Neuronal stem cell (in vitro differentiated cells): ENCODE measurements at regions not wholly inside any gene's neighbourhood (a gene's known extent, or its start where the extent isn't known, plus 50 kb on each side); places are given as distances from the start of the nearest gene placed in this dataset.
"Not testable (repeated sequence)": the region's sequence is repeated elsewhere in the genome, so short reads cannot be mapped to it uniquely, and the experiment has no call there.

Experiments used
- DNase-seq: peaks from one replicate; pipeline ENCODE4 v3.0.0-alpha.2; 2013; ENCODE audit warnings: low spot score
- H2AFZ ChIP-seq: one replicate; pipeline ENCODE4 v1.6.1; 2013; ENCODE audit warnings: mild to moderate bottlenecking, low read length, inconsistent platforms
- H2AK5ac ChIP-seq: 2 replicates; pipeline ENCODE4 v1.6.1; 2013; ENCODE audit warnings: low read depth, mild to moderate bottlenecking, inconsistent platforms, low read length, moderate library complexity, mixed read lengths
- H2BK120ac ChIP-seq: 2 replicates; pipeline ENCODE4 v1.6.1; 2013; ENCODE audit warnings: low read depth, mild to moderate bottlenecking, inconsistent platforms, low read length, moderate library complexity, mixed read lengths
- H2BK12ac ChIP-seq: one replicate; pipeline ENCODE4 v1.6.1; 2013; ENCODE audit warnings: low read length, inconsistent platforms
- H2BK15ac ChIP-seq: 2 replicates; pipeline ENCODE4 v1.6.1; 2013; ENCODE audit warnings: mild to moderate bottlenecking, low read length, inconsistent platforms, mixed read lengths
- H2BK5ac ChIP-seq: one replicate; pipeline ENCODE4 v1.6.1; 2013; ENCODE audit warnings: inconsistent platforms, mild to moderate bottlenecking, low read length, moderate library complexity
- H3K14ac ChIP-seq: one replicate; pipeline ENCODE4 v1.6.1; 2013; ENCODE audit warnings: low read length, inconsistent platforms
- H3K18ac ChIP-seq: 2 replicates; pipeline ENCODE4 v1.6.1; 2013; ENCODE audit warnings: low read length, inconsistent platforms
- H3K23ac ChIP-seq: 2 replicates; pipeline ENCODE4 v1.6.1; 2013; ENCODE audit warnings: low read depth, mild to moderate bottlenecking, mixed read lengths, low read length, inconsistent platforms; ENCODE audit not compliant: poor library complexity
- H3K27ac ChIP-seq: replicated peaks from 3 replicates; pipeline ENCODE4 v1.5.1; 2013; ENCODE audit warnings: low read length, inconsistent platforms
- H3K27me3 ChIP-seq, 3 experiments: 2 replicates each; pipeline ENCODE4 v1.6.1; 2013; ENCODE audit warnings: low read length in 3 of 3, mild to moderate bottlenecking in 2 of 3, inconsistent platforms in 1 of 3, low read depth in 1 of 3, mixed read lengths in 1 of 3, moderate library complexity in 1 of 3; ENCODE audit not compliant: control insufficient read depth in 3 of 3, insufficient read depth in 3 of 3
- H3K36me3 ChIP-seq, 2 donors: replicated peaks in 1 of 2; 2 replicates each; pipeline ENCODE4 v1.6.1; 2013; ENCODE audit warnings: low read length in 2 of 2; ENCODE audit not compliant: control insufficient read depth in 2 of 2, insufficient read depth in 2 of 2
- H3K4ac ChIP-seq: 2 replicates; pipeline ENCODE4 v1.6.1; 2013; ENCODE audit warnings: inconsistent platforms, mild to moderate bottlenecking, low read length, moderate library complexity
- H3K4me1 ChIP-seq, 2 donors: 1 replicate in 1 of 2; 2 replicates in 1 of 2; pipeline ENCODE4 v1.6.1; 2013; ENCODE audit warnings: low read length in 2 of 2, low read depth in 1 of 2; ENCODE audit not compliant: control insufficient read depth in 2 of 2, insufficient read depth in 1 of 2
- H3K4me2 ChIP-seq: one replicate; pipeline ENCODE4 v1.6.1; 2013; ENCODE audit warnings: mild to moderate bottlenecking, low read length, inconsistent platforms; ENCODE audit not compliant: insufficient read depth, poor library complexity, severe bottlenecking
- H3K4me3 ChIP-seq, 2 donors: 2 replicates each; pipeline ENCODE4 v1.5.1; 2013; ENCODE audit warnings: low read length in 2 of 2, mild to moderate bottlenecking in 2 of 2, inconsistent platforms in 1 of 2, moderate library complexity in 1 of 2
- H3K79me1 ChIP-seq: one replicate; pipeline ENCODE4 v1.6.1; 2013; ENCODE audit warnings: low read depth, mild to moderate bottlenecking, inconsistent platforms, low read length, moderate library complexity
- H3K9ac ChIP-seq: one replicate; pipeline ENCODE4 v1.6.1; 2013; ENCODE audit warnings: mild to moderate bottlenecking, low read depth, low read length, inconsistent platforms; ENCODE audit not compliant: poor library complexity
- H3K9me3 ChIP-seq, 2 donors: replicated peaks in 1 of 2; 2 replicates each; pipeline versions ENCODE3 to v1.6.1; 2013; ENCODE audit warnings: low read length in 2 of 2, mild to moderate bottlenecking in 2 of 2, inconsistent platforms in 1 of 2, low read depth in 1 of 2, mixed read lengths in 1 of 2, moderate library complexity in 1 of 2; ENCODE audit not compliant: control insufficient read depth in 2 of 2, insufficient read depth in 1 of 2
- H4K8ac ChIP-seq: one replicate; pipeline ENCODE4 v1.6.1; 2013; ENCODE audit warnings: low read depth, mild to moderate bottlenecking, inconsistent platforms, low read length, moderate library complexity
- H4K91ac ChIP-seq: one replicate; pipeline ENCODE4 v1.6.1; 2013; ENCODE audit warnings: low read length, low read depth, mild to moderate bottlenecking, inconsistent platforms; ENCODE audit not compliant: poor library complexity
- WGBS, 2 donors: extraction: QIAGEN DNeasy Blood & Tissue Kit; methylation state at CpG; one replicate each; pipeline ENCODE4 v1.1.7; 2013; ENCODE audit warnings: missing lambda C conversion rate in 2 of 2, mixed read lengths in 1 of 2; ENCODE audit not compliant: insufficient read length in 2 of 2, insufficient replicate concordance in 1 of 2; ENCODE audit errors: extremely low coverage in 2 of 2; 5-methylcytosine and 5-hydroxymethylcytosine counted together

- Histone ChIP-seq H3K79me1 (no peaks in the 10 kb centered on the region), H3K36me3 (no peaks in the 10 kb centered on the region), H4K91ac (no peak overlapping the region), H2BK5ac (no peak overlapping the region), H3K4ac (no peak overlapping the region), H2BK12ac (no peak overlapping the region), H2BK120ac (no peak overlapping the region), H2BK15ac (no peak overlapping the region), H3K4me2 (no peak overlapping the region), H3K4me3 (no peak overlapping the region), H3K27ac (no peak overlapping the region), H2AK5ac (no peak overlapping the region), H3K9ac (no peak overlapping the region), H3K23ac (no peak overlapping the region), H3K4me1 (no peaks in the 10 kb centered on the region), H3K27me3 (no peaks in the 10 kb centered on the region), H3K18ac (no peak overlapping the region), H3K9me3 (peaks cover 0 to 4% of the 10 kb centered on the region in 2 donors), H2AFZ (no peak overlapping the region), H4K8ac (no peak overlapping the region), H3K14ac (no peak overlapping the region)
- no peak for DNase-seq
These were observed 110.4 kb upstream of the RORA start for GRCh38 chr15:61339516-61339915.

GRCh38 chr15:61337541-61337940 lies 108.4 kb upstream of the RORA start:
- no peak overlapping the region for H3K18ac ChIP-seq
- no peak overlapping the region for H3K14ac ChIP-seq
- H2BK120ac ChIP-seq, result no peak overlapping the region
- H3K9ac ChIP-seq, result no peak overlapping the region
- H3K4me1 ChIP-seq, result no peaks in the 10 kb centered on the region
- H2AFZ ChIP-seq, result no peak overlapping the region
- no peak overlapping the region for H3K4me2 ChIP-seq
- no peak overlapping the region for H3K4me3 ChIP-seq
- no peak overlapping the region for H3K4ac ChIP-seq
- no peak overlapping the region for H2BK15ac ChIP-seq
- no peak overlapping the region for H3K23ac ChIP-seq
- H3K27ac ChIP-seq, result no peak overlapping the region
- no peak overlapping the region for H2AK5ac ChIP-seq
- H3K9me3 ChIP-seq, result peaks cover 0 to 4% of the 10 kb centered on the region in 2 donors
- no peak overlapping the region for H2BK12ac ChIP-seq
- no CpG with 5 or more reads among the region's 8 CpGs for WGBS, 2 donors
- H2BK5ac ChIP-seq, result no peak overlapping the region
- no peaks in the 10 kb centered on the region for H3K27me3 ChIP-seq
- DNase-seq, result no peak
- H3K79me1 ChIP-seq, result no peaks in the 10 kb centered on the region
- H4K8ac ChIP-seq, result no peak overlapping the region
- no peaks in the 10 kb centered on the region for H3K36me3 ChIP-seq
- no peak overlapping the region for H4K91ac ChIP-seq

- Histone ChIP-seq H3K4me1 (no peaks in the 10 kb centered on the region), H3K9ac (no peak overlapping the region), H3K14ac (no peak overlapping the region), H2BK5ac (no peak overlapping the region), H3K18ac (no peak overlapping the region), H3K4ac (no peak overlapping the region), H3K23ac (no peak overlapping the region), H2BK15ac (no peak overlapping the region), H4K91ac (no peak overlapping the region), H2AFZ (no peak overlapping the region), H3K4me2 (no peak overlapping the region), H3K27me3 (no peaks in the 10 kb centered on the region), H2BK120ac (no peak overlapping the region), H4K8ac (no peak overlapping the region), H3K27ac (no peak overlapping the region), H3K79me1 (no peaks in the 10 kb centered on the region), H2BK12ac (no peak overlapping the region), H2AK5ac (no peak overlapping the region), H3K9me3 (peaks cover 0 to 2% of the 10 kb centered on the region in 2 donors), H3K36me3 (no peaks in the 10 kb centered on the region), H3K4me3 (no peak overlapping the region)
- WGBS, 2 donors, result 100% methylated on average over 1 of the region's 3 CpGs; no CpG with 5 or more reads in 1 of the 2 donors
- DNase-seq, result no peak
These were observed 107.0 kb upstream of the RORA start for GRCh38 chr15:61336026-61336638.

- not testable (repeated sequence) for H3K4me2 ChIP-seq, H2BK12ac ChIP-seq, H3K9ac ChIP-seq, H3K27me3 ChIP-seq, H3K27ac ChIP-seq, H3K36me3 ChIP-seq, H4K91ac ChIP-seq, H2BK5ac ChIP-seq, H2BK120ac ChIP-seq, H3K4me1 ChIP-seq, H3K4ac ChIP-seq, H3K23ac ChIP-seq, H2AFZ ChIP-seq, H3K9me3 ChIP-seq, H2BK15ac ChIP-seq, H3K18ac ChIP-seq, H3K14ac ChIP-seq, H2AK5ac ChIP-seq, H3K4me3 ChIP-seq, H3K79me1 ChIP-seq, H4K8ac ChIP-seq, DNase-seq
- no CpG with 5 or more reads among the region's 5 CpGs for WGBS, 2 donors
These were observed 105.6 kb upstream of the RORA start for GRCh38 chr15:61334714-61335113.
